Lower leg skin (tissue), 4 donors: ENCODE measurements at regions not wholly inside any gene's neighbourhood (a gene's known extent, or its start where the extent isn't known, plus 50 kb on each side); places are given as distances from the start of the nearest gene placed in this dataset.

ENCODE experiments used
- DNase-seq, 2 donors: peaks; one replicate each; pipeline ENCODE4 v3.0.0-alpha.2; 2019; ENCODE audit warnings: low spot score in 2 of 2
- H3K4me3 ChIP-seq: fragments of 200-600 bp; sonication (generic); 2 replicates; pipeline ENCODE4 v1.5.1; 2017; ENCODE audit warnings: mild to moderate bottlenecking, low read depth; ENCODE audit not compliant: poor library complexity, severe bottlenecking
- POLR2A ChIP-seq, 2 donors: fragments of 450-650 bp; IDR thresholded peaks; one replicate each; pipeline ENCODE4 v1.6.1; 2016 to 2017; ENCODE audit warnings: antibody characterized with exemption in 2 of 2, mild to moderate bottlenecking in 1 of 2, moderate library complexity in 1 of 2
- WGBS, 2 donors: methylation state at CpG; one replicate each; pipeline ENCODE4 v1.1.5; 2018; 5-methylcytosine and 5-hydroxymethylcytosine counted together
- intact Hi-C: fragments of 100-400 bp; cut with DNase I; formaldehyde crosslinking; loops from one replicate; pipeline ENCODE4 v1.15.0; 2023; ENCODE audit warnings: low total_unique reads
- TF ChIP-seq, protein P1 (sequence below), 3 donors: fragments of 450-650 bp; IDR thresholded peaks; one replicate each; pipeline ENCODE4 v1.5.1; 2016; ENCODE audit warnings: antibody characterized with exemption in 3 of 3, mild to moderate bottlenecking in 3 of 3, moderate library complexity in 2 of 3

GRCh38 chr7:88610942-88611341 lies 148.6 kb upstream of the ZNF804B start:
- TF ChIP-seq POLR2A (IDR thresholded peaks at IDR 0.05), result no peak
- TF ChIP-seq, protein P1, sequence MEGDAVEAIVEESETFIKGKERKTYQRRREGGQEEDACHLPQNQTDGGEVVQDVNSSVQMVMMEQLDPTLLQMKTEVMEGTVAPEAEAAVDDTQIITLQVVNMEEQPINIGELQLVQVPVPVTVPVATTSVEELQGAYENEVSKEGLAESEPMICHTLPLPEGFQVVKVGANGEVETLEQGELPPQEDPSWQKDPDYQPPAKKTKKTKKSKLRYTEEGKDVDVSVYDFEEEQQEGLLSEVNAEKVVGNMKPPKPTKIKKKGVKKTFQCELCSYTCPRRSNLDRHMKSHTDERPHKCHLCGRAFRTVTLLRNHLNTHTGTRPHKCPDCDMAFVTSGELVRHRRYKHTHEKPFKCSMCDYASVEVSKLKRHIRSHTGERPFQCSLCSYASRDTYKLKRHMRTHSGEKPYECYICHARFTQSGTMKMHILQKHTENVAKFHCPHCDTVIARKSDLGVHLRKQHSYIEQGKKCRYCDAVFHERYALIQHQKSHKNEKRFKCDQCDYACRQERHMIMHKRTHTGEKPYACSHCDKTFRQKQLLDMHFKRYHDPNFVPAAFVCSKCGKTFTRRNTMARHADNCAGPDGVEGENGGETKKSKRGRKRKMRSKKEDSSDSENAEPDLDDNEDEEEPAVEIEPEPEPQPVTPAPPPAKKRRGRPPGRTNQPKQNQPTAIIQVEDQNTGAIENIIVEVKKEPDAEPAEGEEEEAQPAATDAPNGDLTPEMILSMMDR (IDR thresholded peaks at IDR 0.05), result no peak
- 93% methylated on average over 4 of the region's 4 CpGs for WGBS, 2 donors
- no peak overlapping the region for H3K4me3 ChIP-seq
- no peak for DNase-seq
- intact Hi-C loops, result no loop called here

- TF ChIP-seq, protein P1 (IDR thresholded peaks at IDR 0.05), result no peak
- no peak for TF ChIP-seq POLR2A (IDR thresholded peaks at IDR 0.05)
- WGBS, 2 donors, result 31 to 45% methylated on average over 4 of the region's 4 CpGs
- intact Hi-C loops, result no loop called here
Observed at GRCh38 chr7:88600695-88601094, 158.8 kb upstream of the ZNF804B start.

DNA sequence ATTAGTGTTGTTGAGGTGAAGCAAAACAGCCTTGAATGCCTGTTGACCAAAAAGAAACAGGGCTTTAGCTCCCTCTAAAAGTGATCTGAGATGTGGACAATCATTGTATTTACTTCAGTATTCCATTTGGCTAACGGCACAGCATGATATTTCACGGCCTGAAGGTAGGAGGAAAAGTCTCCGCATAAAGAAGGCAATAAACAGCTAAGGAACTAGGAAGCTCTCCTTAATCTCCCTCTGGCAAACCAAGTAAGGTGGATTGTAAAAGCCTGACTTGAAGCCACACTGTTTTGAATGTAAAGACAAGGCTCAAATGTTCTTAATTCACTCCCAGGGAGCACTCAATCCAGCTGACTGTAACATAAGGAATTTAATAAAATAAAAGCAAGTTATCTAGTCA lies 160.0 kb upstream of the ZNF804B start:
- 30 to 40% methylated on average over 3 of the region's 3 CpGs for WGBS, 2 donors
- H3K4me3 ChIP-seq, result no peak overlapping the region
- TF ChIP-seq POLR2A (IDR thresholded peaks at IDR 0.05), result no peak
- TF ChIP-seq, protein P1 (IDR thresholded peaks at IDR 0.05), result no peak
- intact Hi-C loops, result no loop called here
- DNase-seq, result no peak

More at GRCh38 chr7:88600695-88601094, 158.8 kb upstream of the ZNF804B start:
- no peak overlapping the region for H3K4me3 ChIP-seq
- no peak for DNase-seq

- intact Hi-C loops, result no loop called here
Observed at GRCh38 chr7:88597941-88598425, 161.5 kb upstream of the ZNF804B start.

DNA sequence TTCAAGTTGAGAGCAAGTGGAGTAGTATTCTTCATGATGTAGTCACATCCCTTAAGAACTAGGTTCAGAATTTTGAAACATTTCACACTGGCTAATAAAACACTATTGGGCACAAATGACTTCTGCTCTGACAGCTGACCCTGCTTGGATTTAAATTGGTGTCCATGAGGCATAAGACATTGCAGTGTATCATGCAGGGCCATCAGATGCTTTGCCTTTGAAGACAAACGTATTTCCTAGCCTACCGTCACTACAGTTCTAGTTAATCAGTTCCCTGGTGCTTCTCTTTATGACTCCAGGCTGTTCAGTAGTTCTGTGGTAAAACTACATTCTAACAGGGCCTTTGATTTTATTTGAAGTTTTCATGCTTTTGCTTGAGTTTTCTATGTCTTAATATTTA lies 168.5 kb upstream of the ZNF804B start:
- TF ChIP-seq, protein P1 (IDR thresholded peaks at IDR 0.05), result no peak
- no peak for TF ChIP-seq POLR2A (IDR thresholded peaks at IDR 0.05)
- no peak for DNase-seq
- no peak overlapping the region for H3K4me3 ChIP-seq
- WGBS, 2 donors, result 61 to 68% methylated on average over 2 of the region's 2 CpGs
- intact Hi-C loops, result no loop called here

More at GRCh38 chr7:88597941-88598425, 161.5 kb upstream of the ZNF804B start:
- H3K4me3 ChIP-seq, result no peak overlapping the region
- WGBS, 2 donors, result 67 to 76% methylated on average over 2 of the region's 2 CpGs
- TF ChIP-seq, protein P1 (IDR thresholded peaks at IDR 0.05), result no peak
- TF ChIP-seq POLR2A (IDR thresholded peaks at IDR 0.05), result no peak
- no peak for DNase-seq

DNA sequence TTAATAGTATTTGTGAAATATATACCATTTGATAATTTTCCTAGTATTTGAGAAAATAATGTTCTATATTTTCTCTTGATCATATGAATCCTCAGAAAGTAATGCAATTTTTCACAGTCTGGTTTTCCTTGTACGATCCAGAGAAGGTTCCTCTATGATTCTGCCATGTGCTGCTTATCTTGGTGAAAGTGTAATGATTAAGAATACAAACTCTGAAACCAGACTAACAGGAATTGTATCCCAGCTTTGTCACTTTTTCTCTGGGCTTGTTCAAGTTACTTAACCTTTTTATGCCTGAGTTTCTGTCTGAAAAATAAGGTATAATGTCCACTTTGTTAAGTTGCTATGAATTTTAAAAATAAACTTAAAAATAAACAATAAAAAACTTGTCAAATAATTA lies 169.6 kb upstream of the ZNF804B start:
- intact Hi-C loops, result no loop called here
- no peak for TF ChIP-seq POLR2A (IDR thresholded peaks at IDR 0.05)
- TF ChIP-seq, protein P1 (IDR thresholded peaks at IDR 0.05), result no peak
- no peak overlapping the region for H3K4me3 ChIP-seq
- no peak for DNase-seq
- 62 to 69% methylated on average over 1 of the region's 1 CpG for WGBS, 2 donors
